ENCODE measurements at regions not wholly inside any gene's neighbourhood (a gene's known extent, or its start where the extent isn't known, plus 50 kb on each side); places are given as distances from the start of the nearest gene placed in this dataset.

GRCh38 chr6:169371344-169372127, 117.9 kb upstream of the THBS2 start:
- H3K4me1 ChIP-seq (ENCODE audit: insufficient read depth, low read length), result no peaks in the 10 kb centered on the region
- no peaks in the 10 kb centered on the region for H3K79me2 ChIP-seq (ENCODE audit: insufficient read depth, low read length)
- H3K36me3 ChIP-seq (ENCODE audit: insufficient read depth, low read length), result no peaks in the 10 kb centered on the region
- no peak overlapping the region for H2AFZ ChIP-seq (ENCODE audit: low read length)
- no peak overlapping the region for H3K4me2 ChIP-seq (ENCODE audit: insufficient read depth, low read length)
- H3K4me3 ChIP-seq (ENCODE audit: insufficient read depth, low read length), result no peak overlapping the region
- no peaks in the 10 kb centered on the region for H4K20me1 ChIP-seq (ENCODE audit: insufficient read depth, low read length)
- H3K27ac ChIP-seq (ENCODE audit: low read depth, low read length), result no peak overlapping the region
- TF ChIP-seq CTCF (IDR thresholded peaks at IDR 0.05; ENCODE audit: extremely low read depth, low read depth, low read length), result no peak
- no peak for DNase-seq (ENCODE audit: insufficient read length, low spot score, missing footprints)
- peaks cover 4% of the 10 kb centered on the region for H3K9me3 ChIP-seq (ENCODE audit: low read depth, low read length)
- H3K27me3 ChIP-seq (ENCODE audit: insufficient read depth, low read length), result no peaks in the 10 kb centered on the region

- H3K27ac ChIP-seq (ENCODE audit: low read depth, low read length), result no peak overlapping the region
- DNase-seq (ENCODE audit: insufficient read length, low spot score, missing footprints), result no peak
- no peak for TF ChIP-seq CTCF (IDR thresholded peaks at IDR 0.05; ENCODE audit: extremely low read depth, low read depth, low read length)
Measured at GRCh38 chr6:169370666-169371343, 117.2 kb upstream of the THBS2 start.

GRCh38 chr6:169370054-169370453, 116.4 kb upstream of the THBS2 start:
- Histone ChIP-seq H4K20me1 (ENCODE audit: insufficient read depth, low read length) (no peaks in the 10 kb centered on the region), H3K27ac (ENCODE audit: low read depth, low read length) (no peak overlapping the region), H3K4me2 (ENCODE audit: insufficient read depth, low read length) (no peak overlapping the region), H3K79me2 (ENCODE audit: insufficient read depth, low read length) (no peaks in the 10 kb centered on the region), H2AFZ (ENCODE audit: low read length) (no peak overlapping the region), H3K4me3 (ENCODE audit: insufficient read depth, low read length) (no peak overlapping the region), H3K4me1 (ENCODE audit: insufficient read depth, low read length) (no peaks in the 10 kb centered on the region), H3K36me3 (ENCODE audit: insufficient read depth, low read length) (no peaks in the 10 kb centered on the region), H3K9me3 (ENCODE audit: low read depth, low read length) (no peaks in the 10 kb centered on the region), H3K27me3 (ENCODE audit: insufficient read depth, low read length) (no peaks in the 10 kb centered on the region)
- no peak for TF ChIP-seq CTCF (IDR thresholded peaks at IDR 0.05; ENCODE audit: extremely low read depth, low read depth, low read length)
- DNase-seq (ENCODE audit: insufficient read length, low spot score, missing footprints), result no peak

More at GRCh38 chr6:169370666-169371343, 117.2 kb upstream of the THBS2 start:
- H3K4me1 ChIP-seq (ENCODE audit: insufficient read depth, low read length), result no peaks in the 10 kb centered on the region
- H3K9me3 ChIP-seq (ENCODE audit: low read depth, low read length), result no peaks in the 10 kb centered on the region
- H2AFZ ChIP-seq (ENCODE audit: low read length), result no peak overlapping the region
- no peaks in the 10 kb centered on the region for H4K20me1 ChIP-seq (ENCODE audit: insufficient read depth, low read length)
- no peak overlapping the region for H3K4me2 ChIP-seq (ENCODE audit: insufficient read depth, low read length)
- no peaks in the 10 kb centered on the region for H3K79me2 ChIP-seq (ENCODE audit: insufficient read depth, low read length)
- no peaks in the 10 kb centered on the region for H3K36me3 ChIP-seq (ENCODE audit: insufficient read depth, low read length)
- no peak overlapping the region for H3K4me3 ChIP-seq (ENCODE audit: insufficient read depth, low read length)
- no peaks in the 10 kb centered on the region for H3K27me3 ChIP-seq (ENCODE audit: insufficient read depth, low read length)

DNA sequence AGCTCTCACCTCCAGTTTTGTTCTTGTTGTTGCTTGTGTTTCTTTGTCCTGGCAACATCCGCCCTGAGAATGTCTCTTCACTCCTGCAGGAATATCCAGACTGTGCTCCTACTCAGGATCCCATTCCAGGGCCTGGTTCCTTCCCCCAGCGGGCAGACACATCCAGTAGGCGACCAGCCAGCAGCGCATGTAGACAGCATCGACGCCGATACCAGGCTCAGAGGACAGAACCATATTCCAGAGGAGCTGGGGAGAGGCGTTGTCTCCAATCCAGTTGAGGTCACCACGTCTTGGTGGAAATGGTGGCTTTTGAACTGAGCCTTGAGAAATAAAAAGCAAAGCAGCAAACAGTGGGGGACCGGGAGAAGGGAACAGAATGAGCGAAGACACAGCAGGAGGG, 114.6 kb upstream of the THBS2 start:
- TF ChIP-seq CTCF (IDR thresholded peaks at IDR 0.05; ENCODE audit: extremely low read depth, low read depth, low read length), result no peak
- H3K9me3 ChIP-seq (ENCODE audit: low read depth, low read length), result no peaks in the 10 kb centered on the region
- DNase-seq (ENCODE audit: insufficient read length, low spot score, missing footprints), result no peak
- no peaks in the 10 kb centered on the region for H3K27me3 ChIP-seq (ENCODE audit: insufficient read depth, low read length)
- H3K4me1 ChIP-seq (ENCODE audit: insufficient read depth, low read length), result peaks cover 3% of the 10 kb centered on the region
- H3K4me2 ChIP-seq (ENCODE audit: insufficient read depth, low read length), result no peak overlapping the region
- H3K4me3 ChIP-seq (ENCODE audit: insufficient read depth, low read length), result no peak overlapping the region
- no peaks in the 10 kb centered on the region for H3K36me3 ChIP-seq (ENCODE audit: insufficient read depth, low read length)
- no peak overlapping the region for H2AFZ ChIP-seq (ENCODE audit: low read length)
- H4K20me1 ChIP-seq (ENCODE audit: insufficient read depth, low read length), result no peaks in the 10 kb centered on the region
- no peaks in the 10 kb centered on the region for H3K79me2 ChIP-seq (ENCODE audit: insufficient read depth, low read length)
- H3K27ac ChIP-seq (ENCODE audit: low read depth, low read length), result no peak overlapping the region

Data from osteoblast (primary cell).